ENCODE measurements at regions not wholly inside any gene's neighbourhood (a gene's known extent, or its start where the extent isn't known, plus 50 kb on each side); places are given as distances from the start of the nearest gene placed in this dataset.

DNA sequence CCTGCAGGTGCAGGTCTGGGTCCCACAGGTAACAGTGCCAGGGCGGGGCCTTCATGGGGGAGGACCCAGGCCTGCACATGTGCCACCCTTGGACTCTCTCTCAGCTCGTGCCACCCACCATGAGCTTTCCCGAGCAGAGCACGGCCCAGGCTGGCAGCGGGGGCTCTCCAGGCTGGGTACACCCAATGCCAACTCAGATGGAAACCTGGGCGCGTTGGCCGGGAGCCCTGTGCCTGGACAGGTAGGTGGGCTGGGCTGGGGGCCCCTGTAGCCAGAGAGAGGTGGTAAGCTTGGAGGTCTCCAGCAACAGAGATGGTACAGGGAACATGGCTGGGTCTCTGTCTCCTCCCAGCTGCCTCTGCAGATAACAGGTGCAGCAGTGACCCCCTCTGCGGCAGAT is 69.9 kb upstream of the ADARB2 start:
- H3K36me3 Mint-ChIP-seq = 0 out of 2 replicates have a peak, but pooled peaks cover 3% of the 10 kb centered on the region
- no peak for TF ChIP-seq SP1 (CRISPR knock-in tag; conservative IDR thresholded peaks at IDR 0.05)
- TF ChIP-seq GTF2I (CRISPR knock-in tag; conservative IDR thresholded peaks at IDR 0.05) = no peak
- TF ChIP-seq, protein P1, sequence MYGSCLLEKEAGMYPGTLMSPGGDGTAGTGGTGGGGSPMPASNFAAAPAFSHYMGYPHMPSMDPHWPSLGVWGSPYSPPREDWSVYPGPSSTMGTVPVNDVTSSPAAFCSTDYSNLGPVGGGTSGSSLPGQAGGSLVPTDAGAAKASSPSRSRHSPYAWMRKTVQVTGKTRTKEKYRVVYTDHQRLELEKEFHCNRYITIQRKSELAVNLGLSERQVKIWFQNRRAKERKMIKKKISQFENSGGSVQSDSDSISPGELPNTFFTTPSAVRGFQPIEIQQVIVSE (CRISPR knock-in tag; IDR thresholded peaks at IDR 0.05; ENCODE audit: borderline replicate concordance) = no peak
- TF ChIP-seq, protein P2, sequence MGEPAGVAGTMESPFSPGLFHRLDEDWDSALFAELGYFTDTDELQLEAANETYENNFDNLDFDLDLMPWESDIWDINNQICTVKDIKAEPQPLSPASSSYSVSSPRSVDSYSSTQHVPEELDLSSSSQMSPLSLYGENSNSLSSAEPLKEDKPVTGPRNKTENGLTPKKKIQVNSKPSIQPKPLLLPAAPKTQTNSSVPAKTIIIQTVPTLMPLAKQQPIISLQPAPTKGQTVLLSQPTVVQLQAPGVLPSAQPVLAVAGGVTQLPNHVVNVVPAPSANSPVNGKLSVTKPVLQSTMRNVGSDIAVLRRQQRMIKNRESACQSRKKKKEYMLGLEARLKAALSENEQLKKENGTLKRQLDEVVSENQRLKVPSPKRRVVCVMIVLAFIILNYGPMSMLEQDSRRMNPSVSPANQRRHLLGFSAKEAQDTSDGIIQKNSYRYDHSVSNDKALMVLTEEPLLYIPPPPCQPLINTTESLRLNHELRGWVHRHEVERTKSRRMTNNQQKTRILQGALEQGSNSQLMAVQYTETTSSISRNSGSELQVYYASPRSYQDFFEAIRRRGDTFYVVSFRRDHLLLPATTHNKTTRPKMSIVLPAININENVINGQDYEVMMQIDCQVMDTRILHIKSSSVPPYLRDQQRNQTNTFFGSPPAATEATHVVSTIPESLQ (CRISPR knock-in tag; IDR thresholded peaks at IDR 0.05) = no peak
- no peak for TF ChIP-seq NFYB (CRISPR knock-in tag; conservative IDR thresholded peaks at IDR 0.05; ENCODE audit: low read depth)
- no peak for ATAC-seq
- H3K27me3 Mint-ChIP-seq (ENCODE audit: low read depth) = peaks cover 11% of the 10 kb centered on the region
- no peak overlapping the region for H3K27ac Mint-ChIP-seq
- POLR2A ChIA-PET = no interaction called here
- H3K9me3 Mint-ChIP-seq = peaks cover 3% of the 10 kb centered on the region; the same call in 1 of the 2 replicates
- CTCF ChIA-PET = no interaction called here
- no peak for DNase-seq (ENCODE audit: low spot score)
- H3K4me1 Mint-ChIP-seq = peaks cover 17% of the 10 kb centered on the region
- no peak overlapping the region for H3K4me3 Mint-ChIP-seq

DNA sequence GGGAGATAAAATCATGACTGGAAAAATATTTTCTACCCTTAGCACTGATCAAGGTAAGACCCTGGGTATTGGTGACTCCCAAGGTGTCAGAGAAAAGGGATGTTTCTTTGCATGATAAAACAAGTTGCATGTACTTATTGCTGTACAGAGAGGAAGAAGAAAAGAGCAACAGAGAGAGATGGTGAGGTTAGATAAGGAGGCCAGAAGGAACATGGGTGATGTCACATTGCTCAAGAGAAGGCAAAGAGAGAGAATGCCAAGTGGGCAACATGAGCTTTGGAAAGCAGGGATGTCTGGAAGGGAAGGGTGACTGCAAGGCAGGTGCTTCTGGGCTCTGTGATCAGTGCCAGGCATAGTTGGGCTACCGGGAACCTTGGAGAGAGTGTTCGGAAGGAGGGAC is 65.1 kb upstream of the ADARB2 start:
- TF ChIP-seq NR2C2 (CRISPR knock-in tag; IDR thresholded peaks at IDR 0.05) (no peak), ZBTB21 (CRISPR knock-in tag; IDR thresholded peaks at IDR 0.05; ENCODE audit: borderline replicate concordance) (no peak), ATF1 (CRISPR knock-in tag; IDR thresholded peaks at IDR 0.05) (no peak), TEAD1 (CRISPR knock-in tag; IDR thresholded peaks at IDR 0.05) (no peak), NFATC4 (CRISPR knock-in tag; IDR thresholded peaks at IDR 0.05) (no peak), GTF2I (CRISPR knock-in tag; conservative IDR thresholded peaks at IDR 0.05) (no peak)
- TF ChIP-seq, protein P3, sequence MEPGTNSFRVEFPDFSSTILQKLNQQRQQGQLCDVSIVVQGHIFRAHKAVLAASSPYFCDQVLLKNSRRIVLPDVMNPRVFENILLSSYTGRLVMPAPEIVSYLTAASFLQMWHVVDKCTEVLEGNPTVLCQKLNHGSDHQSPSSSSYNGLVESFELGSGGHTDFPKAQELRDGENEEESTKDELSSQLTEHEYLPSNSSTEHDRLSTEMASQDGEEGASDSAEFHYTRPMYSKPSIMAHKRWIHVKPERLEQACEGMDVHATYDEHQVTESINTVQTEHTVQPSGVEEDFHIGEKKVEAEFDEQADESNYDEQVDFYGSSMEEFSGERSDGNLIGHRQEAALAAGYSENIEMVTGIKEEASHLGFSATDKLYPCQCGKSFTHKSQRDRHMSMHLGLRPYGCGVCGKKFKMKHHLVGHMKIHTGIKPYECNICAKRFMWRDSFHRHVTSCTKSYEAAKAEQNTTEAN (CRISPR knock-in tag; IDR thresholded peaks at IDR 0.05) = no peak
- H3K4me1 Mint-ChIP-seq = no peaks in the 10 kb centered on the region
- peaks cover 10% of the 10 kb centered on the region for H3K9me3 Mint-ChIP-seq
- peaks cover 6% of the 10 kb centered on the region; the same call in 1 of the 2 replicates for H3K36me3 Mint-ChIP-seq
- peaks cover 20% of the 10 kb centered on the region for H3K27me3 Mint-ChIP-seq (ENCODE audit: low read depth)
- no peak for ATAC-seq
- no peak for DNase-seq (ENCODE audit: low spot score)
- ChIA-PET CTCF (no interaction called here), POLR2A (no interaction called here)
- H3K4me3 Mint-ChIP-seq = no peak overlapping the region
- no peak overlapping the region for H3K27ac Mint-ChIP-seq

DNA sequence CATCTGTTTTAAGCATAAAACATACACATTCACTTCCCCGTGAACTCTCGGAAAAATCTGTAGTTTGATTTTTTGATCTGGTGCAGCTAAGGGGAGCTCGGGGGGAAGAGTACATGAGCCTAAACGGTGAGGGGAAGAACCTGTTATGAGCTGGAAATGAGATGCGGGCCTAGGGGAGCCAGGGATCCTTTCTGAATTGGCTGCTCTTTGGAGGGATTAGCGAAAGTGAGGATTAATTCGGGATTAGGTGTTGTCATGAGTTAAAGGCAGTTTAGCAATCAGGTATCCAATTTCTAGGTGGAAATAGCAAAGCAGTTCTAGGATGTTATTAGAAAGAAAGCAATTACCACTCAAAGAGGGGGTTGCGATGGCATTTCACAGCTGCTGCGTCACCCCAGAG is 51.1 kb upstream of the ADARB2 start:
- no peak; the same call in 1 of the 2 replicates for ATAC-seq
- CTCF ChIA-PET = interaction anchor here (0.6 to 1.2 kb wide), 2 partner anchors 13 to 34 kb away, joined by 3 read pairs; no protein-coding TSS in a partner anchor
- Mint-ChIP-seq H3K9me3 (peaks cover 8% of the 10 kb centered on the region; the same call in 1 of the 2 replicates), H3K36me3 (peaks cover 7% of the 10 kb centered on the region), H3K4me1 (peaks cover 42% of the 10 kb centered on the region), H3K27ac (no peak overlapping the region), H3K4me3 (no peak overlapping the region), H3K27me3 (ENCODE audit: low read depth) (peaks cover 13% of the 10 kb centered on the region)
- DNase-seq (ENCODE audit: low spot score) = no peak
- POLR2A ChIA-PET = no interaction called here
- TF ChIP-seq KAT7 (CRISPR knock-in tag; IDR thresholded peaks at IDR 0.05; ENCODE audit: borderline replicate concordance) (no peak), ATF1 (CRISPR knock-in tag; IDR thresholded peaks at IDR 0.05) (no peak), NR3C1 (CRISPR knock-in tag; conservative IDR thresholded peaks at IDR 0.05; ENCODE audit: low read depth) (no peak), MXD4 (CRISPR knock-in tag; IDR thresholded peaks at IDR 0.05; ENCODE audit: borderline replicate concordance) (no peak), CBFB (CRISPR knock-in tag; IDR thresholded peaks at IDR 0.05; ENCODE audit: low read depth) (no peak), ZNF317 (CRISPR knock-in tag; IDR thresholded peaks at IDR 0.05; ENCODE audit: borderline replicate concordance, low read depth) (no peak), GABPB1 (CRISPR knock-in tag; IDR thresholded peaks at IDR 0.05) (no peak)
- TF ChIP-seq, protein P4, sequence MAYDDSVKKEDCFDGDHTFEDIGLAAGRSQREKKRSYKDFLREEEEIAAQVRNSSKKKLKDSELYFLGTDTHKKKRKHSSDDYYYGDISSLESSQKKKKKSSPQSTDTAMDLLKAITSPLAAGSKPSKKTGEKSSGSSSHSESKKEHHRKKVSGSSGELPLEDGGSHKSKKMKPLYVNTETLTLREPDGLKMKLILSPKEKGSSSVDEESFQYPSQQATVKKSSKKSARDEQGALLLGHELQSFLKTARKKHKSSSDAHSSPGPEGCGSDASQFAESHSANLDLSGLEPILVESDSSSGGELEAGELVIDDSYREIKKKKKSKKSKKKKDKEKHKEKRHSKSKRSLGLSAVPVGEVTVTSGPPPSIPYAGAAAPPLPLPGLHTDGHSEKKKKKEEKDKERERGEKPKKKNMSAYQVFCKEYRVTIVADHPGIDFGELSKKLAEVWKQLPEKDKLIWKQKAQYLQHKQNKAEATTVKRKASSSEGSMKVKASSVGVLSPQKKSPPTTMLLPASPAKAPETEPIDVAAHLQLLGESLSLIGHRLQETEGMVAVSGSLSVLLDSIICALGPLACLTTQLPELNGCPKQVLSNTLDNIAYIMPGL (CRISPR knock-in tag; IDR thresholded peaks at IDR 0.05) = no peak
- TF ChIP-seq, protein P5, sequence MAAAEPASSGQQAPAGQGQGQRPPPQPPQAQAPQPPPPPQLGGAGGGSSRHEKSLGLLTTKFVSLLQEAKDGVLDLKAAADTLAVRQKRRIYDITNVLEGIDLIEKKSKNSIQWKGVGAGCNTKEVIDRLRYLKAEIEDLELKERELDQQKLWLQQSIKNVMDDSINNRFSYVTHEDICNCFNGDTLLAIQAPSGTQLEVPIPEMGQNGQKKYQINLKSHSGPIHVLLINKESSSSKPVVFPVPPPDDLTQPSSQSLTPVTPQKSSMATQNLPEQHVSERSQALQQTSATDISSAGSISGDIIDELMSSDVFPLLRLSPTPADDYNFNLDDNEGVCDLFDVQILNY (CRISPR knock-in tag; IDR thresholded peaks at IDR 0.05) = no peak
- TF ChIP-seq, protein P6, sequence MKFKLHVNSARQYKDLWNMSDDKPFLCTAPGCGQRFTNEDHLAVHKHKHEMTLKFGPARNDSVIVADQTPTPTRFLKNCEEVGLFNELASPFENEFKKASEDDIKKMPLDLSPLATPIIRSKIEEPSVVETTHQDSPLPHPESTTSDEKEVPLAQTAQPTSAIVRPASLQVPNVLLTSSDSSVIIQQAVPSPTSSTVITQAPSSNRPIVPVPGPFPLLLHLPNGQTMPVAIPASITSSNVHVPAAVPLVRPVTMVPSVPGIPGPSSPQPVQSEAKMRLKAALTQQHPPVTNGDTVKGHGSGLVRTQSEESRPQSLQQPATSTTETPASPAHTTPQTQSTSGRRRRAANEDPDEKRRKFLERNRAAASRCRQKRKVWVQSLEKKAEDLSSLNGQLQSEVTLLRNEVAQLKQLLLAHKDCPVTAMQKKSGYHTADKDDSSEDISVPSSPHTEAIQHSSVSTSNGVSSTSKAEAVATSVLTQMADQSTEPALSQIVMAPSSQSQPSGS (CRISPR knock-in tag; IDR thresholded peaks at IDR 0.05; ENCODE audit: borderline replicate concordance, low read depth) = no peak
- TF ChIP-seq, protein P7, sequence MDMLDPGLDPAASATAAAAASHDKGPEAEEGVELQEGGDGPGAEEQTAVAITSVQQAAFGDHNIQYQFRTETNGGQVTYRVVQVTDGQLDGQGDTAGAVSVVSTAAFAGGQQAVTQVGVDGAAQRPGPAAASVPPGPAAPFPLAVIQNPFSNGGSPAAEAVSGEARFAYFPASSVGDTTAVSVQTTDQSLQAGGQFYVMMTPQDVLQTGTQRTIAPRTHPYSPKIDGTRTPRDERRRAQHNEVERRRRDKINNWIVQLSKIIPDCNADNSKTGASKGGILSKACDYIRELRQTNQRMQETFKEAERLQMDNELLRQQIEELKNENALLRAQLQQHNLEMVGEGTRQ (CRISPR knock-in tag; IDR thresholded peaks at IDR 0.05) = no peak
